Hepatocyte (in vitro differentiated cells): ENCODE measurements at regions not wholly inside any gene's neighbourhood (a gene's known extent, or its start where the extent isn't known, plus 50 kb on each side); places are given as distances from the start of the nearest gene placed in this dataset.

Source experiments
- DNase-seq: peaks from one replicate; pipeline ENCODE4 v3.0.0-alpha.2; 2016; ENCODE audit warnings: low spot score
- H2AFZ ChIP-seq: fragments of 200-600 bp; sonication (generic); 2 replicates; pipeline ENCODE4 v1.6.0; 2016; ENCODE audit warnings: antibody characterized with exemption, mild to moderate bottlenecking
- H3K27ac ChIP-seq: fragments of 200-600 bp; sonication (generic); 2 replicates; pipeline ENCODE4 v1.5.1; 2016; ENCODE audit warnings: mild to moderate bottlenecking
- H3K27me3 ChIP-seq: fragments of 200-600 bp; sonication (generic); 2 replicates; pipeline ENCODE4 v1.6.1; 2016
- H3K36me3 ChIP-seq: fragments of 200-600 bp; sonication (generic); replicated peaks from 2 replicates; pipeline ENCODE4 v1.5.1; 2016; ENCODE audit warnings: low read depth; ENCODE audit not compliant: insufficient read depth
- H3K4me1 ChIP-seq: fragments of 200-600 bp; sonication (generic); 2 replicates; pipeline ENCODE4 v1.5.1; 2016; ENCODE audit warnings: mild to moderate bottlenecking, moderate library complexity; ENCODE audit not compliant: insufficient read depth
- H3K4me2 ChIP-seq: fragments of 200-600 bp; sonication (generic); 2 replicates; pipeline ENCODE4 v1.6.0; 2016
- H3K4me3 ChIP-seq: fragments of 200-600 bp; sonication (generic); 2 replicates; pipeline ENCODE4 v1.5.1; 2016; ENCODE audit warnings: mild to moderate bottlenecking
- H3K79me2 ChIP-seq: fragments of 200-600 bp; sonication (generic); 2 replicates; pipeline ENCODE4 v1.6.0; 2017; ENCODE audit warnings: mild to moderate bottlenecking
- H3K9me2 ChIP-seq: fragments of 200-600 bp; sonication (generic); replicated peaks from 2 replicates; pipeline ENCODE4 v1.6.0; 2017; ENCODE audit warnings: mild to moderate bottlenecking; ENCODE audit not compliant: insufficient read depth
- H3K9me3 ChIP-seq: fragments of 200-600 bp; sonication (generic); 2 replicates; pipeline ENCODE4 v1.5.1; 2016; ENCODE audit warnings: low read depth, mild to moderate bottlenecking
- H4K20me1 ChIP-seq: fragments of 200-600 bp; sonication (generic); 2 replicates; pipeline ENCODE4 v1.6.0; 2016; ENCODE audit warnings: mild to moderate bottlenecking; ENCODE audit not compliant: insufficient read depth, poor library complexity, severe bottlenecking
- CTCF ChIP-seq: fragments of 200-600 bp; sonication (generic); IDR thresholded peaks from 2 replicates; pipeline ENCODE4 v1.5.1; 2016; ENCODE audit warnings: antibody characterized with exemption, mild to moderate bottlenecking; ENCODE audit not compliant: poor library complexity
- EZH2 ChIP-seq: fragments of 200-600 bp; sonication (generic); IDR thresholded peaks from 2 replicates; pipeline ENCODE4 v1.6.1; 2016; ENCODE audit warnings: antibody characterized with exemption, mild to moderate bottlenecking, borderline replicate concordance
- EZH2phosphoT487 ChIP-seq: fragments of 200-600 bp; sonication (generic); IDR thresholded peaks from one replicate; pipeline ENCODE4 v1.6.1; 2018; ENCODE audit warnings: antibody characterized with exemption, mild to moderate bottlenecking, low read depth, moderate library complexity; ENCODE audit not compliant: unreplicated experiment, severe bottlenecking
- WGBS: methylation state at CpG from one replicate; pipeline ENCODE4 v1.1.6; 2016; ENCODE audit warnings: low lambda C conversion rate; ENCODE audit errors: missing lambda C conversion rate; 5-methylcytosine and 5-hydroxymethylcytosine counted together

GRCh38 chr9:29001006-29001405 lies 1427.7 kb upstream of the C9orf72 start:
- WGBS: 84% methylated on average over 3 of the region's 3 CpGs
- H3K27me3 ChIP-seq: no peaks in the 10 kb centered on the region
- H3K27ac ChIP-seq: no peak overlapping the region
- no peaks in the 10 kb centered on the region for H3K9me2 ChIP-seq
- H3K4me3 ChIP-seq: no peak overlapping the region
- DNase-seq: no peak
- no peak overlapping the region for H2AFZ ChIP-seq
- H3K36me3 ChIP-seq: no peaks in the 10 kb centered on the region
- no peaks in the 10 kb centered on the region for H3K79me2 ChIP-seq
- TF ChIP-seq EZH2phosphoT487 (no peak), EZH2 (no peak), CTCF (no peak)
- H4K20me1 ChIP-seq: no peaks in the 10 kb centered on the region
- H3K9me3 ChIP-seq: no peaks in the 10 kb centered on the region
- no peaks in the 10 kb centered on the region for H3K4me1 ChIP-seq
- H3K4me2 ChIP-seq: no peak overlapping the region

GRCh38 chr9:29004988-29005387 lies 1431.7 kb upstream of the C9orf72 start:
- no peaks in the 10 kb centered on the region for H4K20me1 ChIP-seq
- no peak overlapping the region for H3K27ac ChIP-seq
- H3K9me2 ChIP-seq: no peaks in the 10 kb centered on the region
- H3K4me2 ChIP-seq: no peak overlapping the region
- H3K9me3 ChIP-seq: no peaks in the 10 kb centered on the region
- no peak overlapping the region for H3K4me3 ChIP-seq
- no peaks in the 10 kb centered on the region for H3K4me1 ChIP-seq
- no peak for TF ChIP-seq CTCF
- no peak for TF ChIP-seq EZH2
- TF ChIP-seq EZH2phosphoT487: no peak
- DNase-seq: no peak
- H3K79me2 ChIP-seq: no peaks in the 10 kb centered on the region
- H3K36me3 ChIP-seq: no peaks in the 10 kb centered on the region
- WGBS: 52% methylated on average over 1 of the region's 1 CpG
- H3K27me3 ChIP-seq: no peaks in the 10 kb centered on the region
- no peak overlapping the region for H2AFZ ChIP-seq

GRCh38 chr9:29006628-29007027 lies 1433.3 kb upstream of the C9orf72 start:
- Histone ChIP-seq H2AFZ (no peak overlapping the region), H3K27me3 (no peaks in the 10 kb centered on the region), H3K4me2 (no peak overlapping the region), H3K4me3 (no peak overlapping the region), H3K9me3 (no peaks in the 10 kb centered on the region), H3K36me3 (no peaks in the 10 kb centered on the region), H3K27ac (no peak overlapping the region), H4K20me1 (no peaks in the 10 kb centered on the region), H3K79me2 (no peaks in the 10 kb centered on the region), H3K9me2 (no peaks in the 10 kb centered on the region), H3K4me1 (no peaks in the 10 kb centered on the region)
- no peak for TF ChIP-seq EZH2phosphoT487
- no peak for TF ChIP-seq EZH2
- TF ChIP-seq CTCF: no peak
- no peak for DNase-seq
- WGBS: 77% methylated on average over 4 of the region's 4 CpGs

- no peak for TF ChIP-seq EZH2
- Histone ChIP-seq H3K4me3 (no peak overlapping the region), H3K79me2 (no peaks in the 10 kb centered on the region), H3K36me3 (no peaks in the 10 kb centered on the region), H3K9me3 (no peaks in the 10 kb centered on the region), H3K27ac (no peak overlapping the region), H3K4me1 (no peaks in the 10 kb centered on the region), H2AFZ (no peak overlapping the region), H3K4me2 (no peak overlapping the region), H3K27me3 (no peaks in the 10 kb centered on the region), H3K9me2 (no peaks in the 10 kb centered on the region), H4K20me1 (no peaks in the 10 kb centered on the region)
- WGBS: 95% methylated on average over 2 of the region's 2 CpGs
- DNase-seq: no peak
These were observed 1439.6 kb upstream of the C9orf72 start for GRCh38 chr9:29012911-29013310.
